ENCODE measurements at regions not wholly inside any gene's neighbourhood (a gene's known extent, or its start where the extent isn't known, plus 50 kb on each side); places are given as distances from the start of the nearest gene placed in this dataset.
"Not testable (repeated sequence)": the region's sequence is repeated elsewhere in the genome, so short reads cannot be mapped to it uniquely, and the experiment has no call there.

GRCh38 chr22:48835857-48836672 is 991.6 kb downstream of the BRD1 start:
- DNase-seq (ENCODE audit: low spot score), result no peak

GRCh38 chr22:48835364-48835763 is 992.3 kb downstream of the BRD1 start:
- no peak for DNase-seq (ENCODE audit: low spot score)

GRCh38 chr22:48834404-48834803 is 993.3 kb downstream of the BRD1 start:
- DNase-seq (ENCODE audit: low spot score), result no peak

GRCh38 chr22:48832592-48832991 is 995.1 kb downstream of the BRD1 start:
- DNase-seq (ENCODE audit: low spot score), result no peak

- DNase-seq (ENCODE audit: low spot score), result no peak
Observed at GRCh38 chr22:48829908-48830307, 997.8 kb downstream of the BRD1 start.

- no peak for DNase-seq (ENCODE audit: low spot score)
Observed at GRCh38 chr22:48828688-48829087, 999.0 kb downstream of the BRD1 start.

GRCh38 chr22:48827904-48828555 is 999.6 kb downstream of the BRD1 start:
- no peak for DNase-seq (ENCODE audit: low spot score)

GRCh38 chr22:48827268-48827846 is 1000.3 kb downstream of the BRD1 start:
- DNase-seq (ENCODE audit: low spot score), result no peak

- DNase-seq (ENCODE audit: low spot score), result no peak
Observed at GRCh38 chr22:48826546-48826945, 1001.1 kb downstream of the BRD1 start.

GRCh38 chr22:48825802-48826520 is 1001.7 kb downstream of the BRD1 start:
- DNase-seq (ENCODE audit: low spot score), result no peak

- DNase-seq (ENCODE audit: low spot score), result no peak
Observed at GRCh38 chr22:48824712-48825651, 1002.7 kb downstream of the BRD1 start.

GRCh38 chr22:48823941-48824340 is 1003.7 kb downstream of the BRD1 start:
- DNase-seq (ENCODE audit: low spot score), result no peak

GRCh38 chr22:48822278-48823233 is 1005.1 kb downstream of the BRD1 start:
- no peak for DNase-seq (ENCODE audit: low spot score)

GRCh38 chr22:48821727-48822126 is 1005.9 kb downstream of the BRD1 start:
- DNase-seq (ENCODE audit: low spot score), result no peak

- no peak for DNase-seq (ENCODE audit: low spot score)
Observed at GRCh38 chr22:48821346-48821690, 1006.4 kb downstream of the BRD1 start.

GRCh38 chr22:48820481-48821345 is 1007.0 kb downstream of the BRD1 start:
- DNase-seq (ENCODE audit: low spot score), result no peak

- DNase-seq (ENCODE audit: low spot score), result no peak
Observed at GRCh38 chr22:48819961-48820360, 1007.7 kb downstream of the BRD1 start.

- DNase-seq (ENCODE audit: low spot score), result no peak
Observed at GRCh38 chr22:48819232-48819631, 1008.4 kb downstream of the BRD1 start.

GRCh38 chr22:48817491-48817890 is 1010.2 kb downstream of the BRD1 start:
- DNase-seq (ENCODE audit: low spot score), result not testable (repeated sequence)

All from AG08396 (cell line).